ENCODE measurements at regions not wholly inside any gene's neighbourhood (a gene's known extent, or its start where the extent isn't known, plus 50 kb on each side); places are given as distances from the start of the nearest gene placed in this dataset.

DNA sequence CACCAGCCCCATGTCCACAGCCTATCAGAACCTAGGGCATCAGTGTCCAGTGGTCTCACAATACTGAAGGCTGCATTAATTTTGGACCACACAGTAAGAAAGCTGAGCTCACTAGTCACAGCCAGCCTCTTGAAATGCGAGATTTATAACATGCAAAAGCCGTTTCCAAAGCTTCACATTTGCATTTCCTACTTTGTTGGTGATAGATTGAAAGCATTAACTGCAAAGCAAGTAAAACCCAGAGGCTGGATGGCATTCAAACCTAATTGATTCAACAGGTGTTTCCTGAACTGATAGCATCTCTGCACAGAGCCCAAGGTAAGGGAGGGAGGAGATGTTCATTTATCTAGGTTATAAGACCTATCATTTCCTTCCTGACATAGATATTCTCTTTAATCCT lies 410.1 kb downstream of the OMA1 start:
- no peak for DNase-seq (ENCODE audit: low spot score)

DNA sequence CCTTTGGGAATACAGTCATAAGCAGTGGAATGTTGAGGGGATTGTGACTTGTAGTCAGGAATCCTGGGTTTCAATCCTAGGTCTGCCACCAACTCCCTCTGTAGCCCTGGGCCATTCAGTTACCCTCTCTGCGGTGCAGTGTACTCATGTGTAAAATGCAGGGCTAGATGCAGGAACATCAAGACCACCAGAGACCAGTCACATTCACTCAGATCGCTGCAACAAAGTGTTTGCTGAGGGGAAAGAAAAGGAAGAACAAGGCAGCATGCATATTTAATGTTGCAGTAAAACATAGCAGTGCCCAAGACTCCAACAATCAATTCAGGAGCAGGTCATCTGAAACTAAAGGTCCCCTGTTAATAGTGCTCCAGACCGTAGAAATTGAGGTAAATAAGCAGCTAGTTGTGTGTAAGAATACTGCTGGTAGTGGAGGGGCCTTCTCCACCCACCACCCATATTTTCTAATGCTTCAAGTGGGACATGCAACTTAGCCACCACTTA lies 410.7 kb downstream of the OMA1 start:
- no peak for DNase-seq (ENCODE audit: low spot score)

DNA sequence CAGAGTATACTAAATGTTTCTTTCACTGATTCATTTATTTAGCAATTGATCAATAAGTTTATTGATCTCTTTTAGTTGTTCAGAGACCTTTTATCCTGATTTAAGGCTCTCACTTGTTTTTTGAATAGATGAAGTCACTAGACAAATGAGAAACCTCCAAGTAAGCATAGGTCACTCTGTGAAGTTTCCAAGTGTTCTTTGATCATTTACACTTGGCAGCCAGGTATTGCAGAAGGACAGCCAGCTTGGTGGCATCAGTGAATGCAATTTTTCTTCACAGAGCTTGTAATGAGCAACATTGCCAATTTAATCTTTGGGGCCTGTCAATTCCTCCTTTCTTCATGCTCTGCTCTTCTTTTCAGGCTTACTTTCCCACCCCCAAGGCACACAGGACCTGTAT lies 413.0 kb downstream of the OMA1 start:
- no peak for DNase-seq (ENCODE audit: low spot score)

GRCh38 chr1:58123051-58123450 lies 423.5 kb downstream of the OMA1 start:
- DNase-seq (ENCODE audit: low spot score), result no peak

GRCh38 chr1:58119971-58120370 lies 426.6 kb downstream of the OMA1 start:
- no peak for DNase-seq (ENCODE audit: low spot score)

GRCh38 chr1:58116284-58116683 lies 430.2 kb downstream of the OMA1 start:
- DNase-seq (ENCODE audit: low spot score), result no peak

DNA sequence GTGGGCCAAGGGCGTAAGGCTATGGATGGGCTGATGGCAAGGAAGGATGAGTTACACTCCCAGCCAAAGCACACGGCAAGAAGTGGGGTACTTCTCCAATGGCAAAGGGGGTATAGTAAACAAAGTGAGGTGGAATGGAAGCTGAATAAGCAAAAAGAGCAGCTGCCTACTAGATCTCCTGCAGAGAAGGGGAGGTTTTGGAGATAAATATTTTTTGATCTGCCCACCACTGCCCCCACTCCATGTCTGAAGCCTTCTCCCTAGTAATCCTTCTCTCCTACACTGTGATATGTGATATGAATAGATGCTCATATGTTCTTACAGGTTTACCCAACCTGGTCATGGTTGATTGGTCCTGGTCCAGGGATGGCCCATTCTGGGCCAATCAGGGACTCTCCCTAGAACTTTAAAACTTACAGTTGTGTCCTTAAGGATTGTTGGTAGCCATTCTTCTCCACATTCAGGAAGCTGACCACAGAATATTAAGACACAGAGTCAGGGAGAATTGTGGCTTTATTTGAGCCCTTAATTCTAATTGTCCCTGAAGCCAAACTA lies 436.8 kb downstream of the OMA1 start:
- no peak for DNase-seq (ENCODE audit: low spot score)

DNA sequence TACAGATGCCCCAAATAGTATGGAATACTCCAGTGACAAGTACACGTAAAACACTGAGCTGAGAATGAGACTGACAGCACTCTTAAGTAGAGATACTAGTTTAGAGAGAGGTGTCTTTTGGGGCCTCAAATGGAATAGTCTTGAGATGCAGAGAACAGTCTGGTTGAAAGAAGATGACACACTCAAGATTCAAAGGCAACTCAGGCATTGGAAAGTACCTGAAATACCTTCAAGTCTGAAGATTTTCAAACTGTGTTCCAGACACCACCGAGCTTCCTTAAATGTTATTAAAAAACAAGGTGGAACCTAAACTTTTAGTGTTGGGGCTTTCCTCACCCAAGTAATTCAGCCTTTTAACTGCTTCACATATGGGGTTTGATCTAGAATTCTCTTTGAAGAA lies 437.7 kb downstream of the OMA1 start:
- DNase-seq (ENCODE audit: low spot score), result no peak

- DNase-seq (ENCODE audit: low spot score), result no peak
Measured at GRCh38 chr1:58107943-58108342, 438.6 kb downstream of the OMA1 start.

DNA sequence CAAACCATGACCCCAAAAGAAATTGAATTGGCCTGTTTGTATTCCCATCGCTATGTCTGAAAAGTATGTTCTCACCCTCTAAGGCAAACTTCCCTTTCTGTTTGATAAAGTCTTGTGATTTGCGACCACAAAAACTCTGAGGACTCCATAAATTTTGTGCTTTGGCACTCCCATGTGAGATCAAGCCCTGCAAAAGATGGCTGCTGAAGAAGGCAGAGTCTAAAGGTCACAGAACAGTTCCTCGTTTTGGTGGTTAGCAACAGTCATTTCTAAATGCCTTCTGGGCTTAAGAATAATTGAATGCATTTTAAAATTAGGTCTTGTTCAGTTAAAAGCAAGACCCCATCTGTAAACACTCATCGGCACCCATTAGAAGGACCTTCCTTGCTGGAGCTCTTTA lies 441.6 kb downstream of the OMA1 start:
- DNase-seq (ENCODE audit: low spot score), result no peak

DNA sequence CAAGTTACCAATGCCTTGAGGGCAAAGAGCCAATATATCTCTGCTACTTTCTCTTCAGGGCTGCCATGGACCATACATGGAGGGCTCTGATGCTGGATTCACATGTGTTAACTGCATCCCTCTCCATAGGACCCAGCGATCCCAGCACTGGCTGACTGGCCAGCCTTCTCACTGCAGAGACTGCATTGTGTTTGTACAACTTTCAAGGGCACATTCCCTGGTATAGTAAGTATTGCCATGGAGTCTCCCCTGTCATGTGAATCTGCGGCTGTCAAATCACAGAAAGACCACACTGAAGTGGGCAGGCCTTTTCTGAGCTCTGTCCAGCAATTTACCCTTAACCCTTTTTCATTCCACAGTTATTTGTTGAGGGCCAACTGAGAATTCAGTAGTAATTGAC lies 449.8 kb downstream of the OMA1 start:
- no peak for DNase-seq (ENCODE audit: low spot score)

DNA sequence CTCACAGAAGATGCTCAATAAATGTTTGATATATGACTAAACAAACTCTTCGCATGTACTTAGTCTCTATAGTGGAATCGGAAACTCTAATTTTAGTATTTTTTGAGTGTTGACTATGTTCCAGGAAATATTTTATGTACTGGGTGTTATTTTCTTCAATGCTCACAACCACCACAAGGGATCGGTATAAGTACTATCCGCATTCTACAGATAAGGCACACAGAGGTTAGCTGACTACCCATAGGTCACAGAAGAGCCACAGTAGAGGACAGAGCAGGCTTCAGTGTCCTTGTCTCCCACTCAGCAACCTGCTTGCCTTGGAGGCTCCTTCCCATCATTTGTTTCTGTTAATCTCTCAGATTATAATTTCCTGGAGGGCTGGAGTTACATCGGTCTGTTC lies 451.3 kb downstream of the OMA1 start:
- no peak for DNase-seq (ENCODE audit: low spot score)

DNA sequence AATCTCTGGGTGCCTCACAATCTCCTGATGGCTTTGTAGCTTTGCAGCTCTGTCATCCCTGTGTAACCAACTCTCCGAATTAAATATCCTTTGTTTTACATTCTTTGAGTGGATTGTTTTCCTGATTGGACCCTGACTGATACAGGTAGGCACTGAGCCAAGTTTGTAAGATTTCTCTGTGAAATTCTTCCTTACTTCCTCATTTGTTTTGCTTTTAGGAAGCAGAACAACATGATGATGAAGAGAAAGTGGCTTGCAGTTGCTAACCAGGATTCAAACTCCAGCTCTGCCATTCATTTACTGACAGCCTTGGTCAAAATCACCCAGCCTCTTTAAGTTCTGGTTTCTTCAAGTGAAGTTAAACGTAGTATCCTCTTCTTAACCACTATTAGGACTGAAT lies 452.3 kb downstream of the OMA1 start:
- DNase-seq (ENCODE audit: low spot score), result no peak

DNA sequence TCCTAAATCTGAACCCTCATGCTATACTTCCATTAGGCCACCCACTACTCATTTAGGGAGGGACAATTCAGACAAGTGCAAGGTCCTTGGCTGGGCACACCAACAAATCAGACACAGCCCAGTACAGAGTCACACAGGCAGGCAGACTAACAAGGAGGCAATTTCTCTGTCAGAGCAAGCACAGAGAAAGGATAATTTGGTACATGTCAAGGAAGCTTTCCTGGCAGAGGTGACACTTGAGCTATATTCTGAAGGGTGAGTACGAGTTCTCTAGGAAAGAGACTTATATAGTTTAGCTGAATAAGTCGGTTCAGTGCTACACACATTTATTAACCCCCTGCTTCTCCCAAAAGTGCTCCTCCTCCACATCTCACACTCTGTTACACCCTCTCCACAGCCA lies 455.9 kb downstream of the OMA1 start:
- no peak for DNase-seq (ENCODE audit: low spot score)

DNA sequence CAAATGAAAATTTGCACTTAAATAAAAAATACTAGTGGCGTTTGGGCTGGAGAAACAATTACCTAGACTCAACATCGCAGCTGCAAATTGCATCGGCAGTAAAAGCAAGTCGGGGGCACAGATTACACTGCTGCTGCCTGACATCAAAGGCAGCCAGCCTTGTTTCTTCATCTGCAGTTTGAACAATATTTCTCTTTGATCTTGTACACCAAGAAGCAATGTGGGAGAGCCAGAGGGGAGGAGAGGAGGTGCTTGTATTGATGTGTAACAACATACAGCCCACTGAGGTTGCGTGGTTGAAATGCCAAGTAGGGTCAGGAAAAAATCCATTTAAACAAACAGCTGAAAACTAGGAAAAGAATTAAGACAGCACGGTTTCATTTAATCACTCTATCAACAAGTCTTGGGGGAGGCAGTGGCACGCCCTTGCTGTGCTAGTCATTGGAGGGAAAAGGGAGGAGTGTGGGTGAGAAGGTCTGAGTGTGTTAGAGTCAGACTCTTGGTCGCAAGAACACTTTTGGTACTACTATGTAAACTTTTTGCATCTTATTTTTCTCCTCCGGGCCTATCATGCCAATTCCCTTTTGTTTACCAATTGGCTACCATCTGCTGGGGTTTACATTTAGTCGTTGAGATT lies 456.5 kb downstream of the OMA1 start:
- DNase-seq (ENCODE audit: low spot score), result no peak

DNA sequence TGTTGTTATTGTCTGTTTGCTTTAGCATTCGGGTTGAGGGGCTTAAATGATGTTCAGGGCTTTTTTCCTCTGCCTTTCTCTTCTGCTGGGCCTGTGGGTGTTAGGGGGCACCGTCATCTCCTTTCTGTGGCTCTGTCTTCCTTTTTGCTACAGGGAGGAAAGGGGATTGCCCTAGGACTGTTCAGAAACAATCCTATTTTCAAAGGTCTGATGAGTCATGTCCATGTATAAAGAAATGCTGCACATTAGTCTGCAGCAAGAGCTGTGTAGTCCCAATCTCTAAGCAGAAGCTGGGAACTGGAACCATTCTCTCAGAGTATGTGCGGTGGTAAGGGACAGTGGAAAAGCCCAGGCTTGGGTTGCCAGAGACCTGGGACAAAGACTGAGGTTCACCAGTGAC lies 462.3 kb downstream of the OMA1 start:
- no peak for DNase-seq (ENCODE audit: low spot score)

DNA sequence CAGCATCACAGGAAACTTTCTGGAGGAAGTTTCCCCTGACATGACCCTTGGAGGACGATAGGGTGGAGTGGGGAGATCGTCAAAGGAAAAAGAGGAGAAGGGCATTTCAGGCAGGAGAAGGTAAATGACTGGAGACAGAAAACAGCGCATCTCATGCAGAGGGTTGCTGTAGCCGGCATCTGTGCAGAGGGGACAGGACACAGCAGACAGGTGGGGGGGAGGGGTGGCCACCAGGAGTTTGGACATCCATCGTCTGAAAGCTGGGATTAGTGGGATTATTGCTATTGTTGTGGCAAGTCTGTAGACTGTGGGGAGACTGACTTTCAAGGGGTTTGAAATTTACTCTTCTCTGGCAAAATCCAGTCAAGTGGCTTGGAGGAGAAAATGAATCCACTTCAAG lies 463.9 kb downstream of the OMA1 start:
- DNase-seq (ENCODE audit: low spot score), result no peak

- DNase-seq (ENCODE audit: low spot score), result no peak
Measured at GRCh38 chr1:58076258-58076657, 470.3 kb downstream of the OMA1 start.

- no peak for DNase-seq (ENCODE audit: low spot score)
Measured at GRCh38 chr1:58075188-58075578, 471.3 kb downstream of the OMA1 start.

GRCh38 chr1:58072450-58072849 lies 474.1 kb downstream of the OMA1 start:
- no peak for DNase-seq (ENCODE audit: low spot score)

- DNase-seq (ENCODE audit: low spot score), result no peak
Measured at GRCh38 chr1:58067082-58067481, 479.4 kb downstream of the OMA1 start.

GRCh38 chr1:58065520-58065919 lies 481.0 kb downstream of the OMA1 start:
- no peak for DNase-seq (ENCODE audit: low spot score)

DNA sequence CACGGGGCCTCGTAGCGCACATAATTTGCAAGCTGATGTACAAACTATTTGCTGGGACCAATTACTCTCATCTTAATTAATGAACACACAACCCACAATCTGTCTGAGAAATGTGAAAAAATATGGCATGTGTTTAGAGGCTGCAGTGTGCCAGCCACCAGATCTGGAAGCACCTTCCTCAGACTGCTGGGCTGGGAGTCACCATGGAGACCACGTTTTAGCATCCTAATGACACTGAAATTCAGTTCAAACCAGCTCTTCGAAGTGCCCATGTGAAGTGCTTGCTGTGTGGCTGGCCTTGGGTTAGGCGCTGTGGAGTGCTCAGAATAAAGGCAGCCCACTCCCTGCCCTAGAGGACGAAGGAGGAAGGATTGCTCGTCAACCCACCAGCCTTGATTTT lies 482.4 kb downstream of the OMA1 start:
- DNase-seq (ENCODE audit: low spot score), result no peak

GRCh38 chr1:58063095-58063494 lies 483.4 kb downstream of the OMA1 start:
- DNase-seq (ENCODE audit: low spot score), result no peak
